Lung (tissue), 11 donors: ENCODE measurements at regions not wholly inside any gene's neighbourhood (a gene's known extent, or its start where the extent isn't known, plus 50 kb on each side); places are given as distances from the start of the nearest gene placed in this dataset.

ENCODE experiments used
- ATAC-seq: fragments of 200-7000 bp; cut with Tn5 transposase; one replicate; pipeline ENCODE4 v1.9.1; 2020; ENCODE audit warnings: moderate number of reproducible peaks; ENCODE audit not compliant: insufficient read depth, low FRiP score
- DNase-seq, 3 donors: peaks; one replicate each; pipeline ENCODE4 v3.0.0-alpha.2; 2013 to 2017
- H3K27ac ChIP-seq, 2 donors: one replicate each; pipeline ENCODE4 v1.5.1; 2013; ENCODE audit warnings: mild to moderate bottlenecking in 2 of 2, moderate library complexity in 2 of 2, control low read depth in 1 of 2, inconsistent platforms in 1 of 2, low read depth in 1 of 2, low read length in 1 of 2
- H3K27me3 ChIP-seq, 3 donors: one replicate each; pipeline ENCODE4 v1.5.1; 2013; ENCODE audit warnings: low read length in 2 of 3; ENCODE audit not compliant: control insufficient read depth in 3 of 3, insufficient read depth in 3 of 3
- H3K36me3 ChIP-seq, 4 donors: one replicate each; pipeline ENCODE4 v1.5.1; 2013; ENCODE audit warnings: low read length in 4 of 4, mild to moderate bottlenecking in 1 of 4, moderate library complexity in 1 of 4; ENCODE audit not compliant: control insufficient read depth in 4 of 4, insufficient read depth in 4 of 4
- H3K4me1 ChIP-seq, 5 donors: one replicate each; pipeline ENCODE4 v1.5.1; 2013; ENCODE audit warnings: low read length in 5 of 5, mild to moderate bottlenecking in 2 of 5, moderate library complexity in 1 of 5; ENCODE audit not compliant: control insufficient read depth in 5 of 5, insufficient read depth in 5 of 5
- H3K4me3 ChIP-seq: one replicate; pipeline ENCODE4 v1.5.1; 2013; ENCODE audit warnings: mild to moderate bottlenecking, control low read depth, moderate library complexity
- H3K9ac ChIP-seq, 2 donors: one replicate each; pipeline ENCODE4 v1.5.1; 2013; ENCODE audit warnings: low read length in 2 of 2, control low read depth in 1 of 2; ENCODE audit not compliant: insufficient read depth in 1 of 2
- H3K9me3 ChIP-seq, 4 donors: one replicate each; pipeline ENCODE4 v1.5.1; 2013; ENCODE audit warnings: low read length in 3 of 4, mild to moderate bottlenecking in 1 of 4, moderate library complexity in 1 of 4; ENCODE audit not compliant: control insufficient read depth in 4 of 4, insufficient read depth in 3 of 4
- CTCF ChIP-seq: IDR thresholded peaks from 2 replicates; pipeline ENCODE4 v1.5.1; 2012; ENCODE audit warnings: mild to moderate bottlenecking; ENCODE audit errors: control extremely low read depth, extremely low read depth
- WGBS, 2 donors: extraction: QIAGEN DNeasy Blood & Tissue Kit; methylation state at CpG; one replicate each; pipeline ENCODE4 v1.1.7; 2013; 5-methylcytosine and 5-hydroxymethylcytosine counted together
- donor health status: control.
- donor health status: control.
- donor health status: Bipolar disorder and iron deficiency.
- donor health status: healthy.
- donor health status: DM: yes; HTN: yes; CAD: no.

- ATAC-seq = no peak
- Histone ChIP-seq H3K27me3 (no peaks in the 10 kb centered on the region), H3K4me1 (no peaks in the 10 kb centered on the region), H3K9me3 (no peaks in the 10 kb centered on the region), H3K27ac (no peak overlapping the region), H3K9ac (no peak overlapping the region), H3K36me3 (no peaks in the 10 kb centered on the region), H3K4me3 (no peak overlapping the region)
- 90 to 93% methylated on average over 2 of the region's 2 CpGs for WGBS, 2 donors
- no peak for DNase-seq
- no peak for TF ChIP-seq CTCF
Measured at GRCh38 chr15:37203050-37203449, 102.7 kb upstream of the MEIS2 start.

DNA sequence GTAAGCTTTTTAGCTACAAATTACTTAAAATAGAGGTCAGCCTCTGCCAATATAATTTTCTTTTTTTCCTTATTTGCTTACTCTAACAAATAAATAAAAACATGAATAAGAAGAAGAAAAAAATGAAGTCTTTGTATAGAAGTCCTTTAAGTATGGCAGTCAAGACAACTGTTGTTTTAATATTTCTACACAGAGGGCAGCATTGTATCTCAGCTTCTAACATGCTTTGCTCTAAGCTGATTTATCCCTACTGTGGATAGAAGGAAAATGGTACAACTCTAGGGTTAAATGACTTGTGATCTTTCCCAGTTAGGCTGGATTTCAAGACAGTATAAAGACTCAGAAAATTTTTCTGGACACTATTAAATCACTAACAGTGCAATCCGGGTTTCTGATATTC lies 104.3 kb upstream of the MEIS2 start:
- H3K27me3 ChIP-seq = no peaks in the 10 kb centered on the region
- peak in 1 of 3 donors; percentile 14 for DNase-seq
- no peaks in the 10 kb centered on the region for H3K9me3 ChIP-seq
- H3K4me3 ChIP-seq = no peak overlapping the region
- no peaks in the 10 kb centered on the region for H3K4me1 ChIP-seq
- no peak for TF ChIP-seq CTCF
- ATAC-seq = no peak
- WGBS, 2 donors = 87 to 88% methylated on average over 1 of the region's 1 CpG
- no peak overlapping the region for H3K9ac ChIP-seq
- H3K36me3 ChIP-seq = no peaks in the 10 kb centered on the region
- H3K27ac ChIP-seq = no peak overlapping the region

DNA sequence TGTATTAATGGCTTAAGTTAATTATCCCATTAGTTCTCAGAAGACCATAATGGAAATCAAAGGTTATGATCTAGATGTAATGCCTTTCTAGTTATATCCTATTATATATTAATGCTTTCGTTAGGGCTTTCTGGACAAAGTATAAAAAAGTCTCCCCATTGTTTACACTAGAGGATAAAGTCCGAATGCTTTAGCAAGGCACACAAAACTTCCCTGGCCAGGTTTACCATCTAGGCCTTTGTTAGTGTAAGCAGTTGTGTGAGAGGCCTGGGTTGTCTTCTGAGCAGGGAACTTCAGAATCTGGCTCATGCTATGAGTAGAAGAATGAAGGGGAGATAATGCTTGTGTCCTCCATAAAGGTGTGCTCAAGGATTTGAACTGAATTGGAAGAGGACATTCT lies 106.3 kb upstream of the MEIS2 start:
- Histone ChIP-seq H3K4me1 (no peaks in the 10 kb centered on the region), H3K27ac (no peak overlapping the region), H3K9ac (no peak overlapping the region), H3K27me3 (no peaks in the 10 kb centered on the region), H3K4me3 (no peak overlapping the region), H3K36me3 (no peaks in the 10 kb centered on the region), H3K9me3 (no peaks in the 10 kb centered on the region)
- no peak for DNase-seq
- no peak for ATAC-seq
- TF ChIP-seq CTCF = no peak
- 81 to 83% methylated on average over 2 of the region's 2 CpGs for WGBS, 2 donors
